Transverse colon (tissue), 4 donors: ENCODE measurements at regions not wholly inside any gene's neighbourhood (a gene's known extent, or its start where the extent isn't known, plus 50 kb on each side); places are given as distances from the start of the nearest gene placed in this dataset.

Experiments
- DNase-seq: peaks from one replicate; pipeline ENCODE4 v3.0.0-alpha.2; 2019
- H3K27ac ChIP-seq, 4 donors: fragments of 200-600 bp; sonication (generic); 2 replicates each; pipeline ENCODE4 v1.5.1; 2016 to 2018; ENCODE audit warnings: inconsistent platforms in 4 of 4
- H3K27me3 ChIP-seq: fragments of 200-600 bp; sonication (generic); 2 replicates; pipeline ENCODE4 v1.5.1; 2017; ENCODE audit warnings: inconsistent platforms
- H3K36me3 ChIP-seq, 4 donors: fragments of 200-600 bp; sonication (generic); 2 replicates each; pipeline ENCODE4 v1.5.1; 2017 to 2019; ENCODE audit warnings: inconsistent platforms in 4 of 4
- H3K4me1 ChIP-seq, 4 donors: fragments of 200-600 bp; sonication (generic); 2 replicates each; pipeline ENCODE4 v1.5.1; 2017 to 2020; ENCODE audit warnings: inconsistent platforms in 4 of 4
- H3K4me3 ChIP-seq, 4 donors: fragments of 200-600 bp; sonication (generic); 1 replicate in 1 of 4; 2 replicates in 3 of 4; pipeline versions ENCODE4 v1.5.1 to v1.6.1; 2017 to 2019; ENCODE audit warnings: inconsistent platforms in 4 of 4
- H3K9me3 ChIP-seq, 2 donors: fragments of 200-600 bp; sonication (generic); 2 replicates each; pipeline ENCODE4 v1.5.1; 2017 to 2019; ENCODE audit warnings: inconsistent platforms in 2 of 2
- CTCF ChIP-seq, 5 experiments: fragments of 200-600 bp in 3 of 5; fragments of 450-650 bp in 2 of 5; sonication (generic) in 3 of 5; IDR thresholded peaks; 1 replicate in 2 of 5; 2 replicates in 3 of 5; pipeline ENCODE4 v1.5.1; 2016 to 2017; ENCODE audit warnings: antibody characterized with exemption in 5 of 5, inconsistent platforms in 3 of 5, mild to moderate bottlenecking in 2 of 5, moderate library complexity in 1 of 5
- EP300 ChIP-seq: sonication (generic); formaldehyde crosslinking; IDR thresholded peaks from one replicate; pipeline ENCODE4 v1.6.1; 2017; ENCODE audit warnings: antibody characterized with exemption, low read depth
- POLR2A ChIP-seq: fragments of 450-650 bp; IDR thresholded peaks from one replicate; pipeline ENCODE4 v1.6.1; 2016; ENCODE audit warnings: antibody characterized with exemption, mild to moderate bottlenecking, moderate library complexity
- POLR2AphosphoS5 ChIP-seq, 3 donors: sonication (generic); formaldehyde crosslinking; IDR thresholded peaks; one replicate each; pipeline ENCODE4 v1.6.1; 2016; ENCODE audit warnings: antibody characterized with exemption in 3 of 3
- WGBS, 2 donors: methylation state at CpG; one replicate each; pipeline ENCODE4 v1.1.5; 2018; ENCODE audit warnings: low coverage in 1 of 2; 5-methylcytosine and 5-hydroxymethylcytosine counted together
- in situ Hi-C, 4 donors: fragments of 200-750 bp; cut with MboI; loops; one replicate each; pipeline versions ENCODE4 v1.15.0 to v1.15.1; 2017; ENCODE audit warnings: low sequenced_read_pairs in 3 of 4, low pct_ligation_motif_present in 1 of 4, low pct_unique_long_range_greater_than_20kb in 1 of 4
- intact Hi-C: fragments of 100-400 bp; cut with DNase I; formaldehyde crosslinking; loops from one replicate; pipeline ENCODE4 v1.15.1; 2023; ENCODE audit warnings: low total_unique reads

GRCh38 chr7:25756601-25757000 is 395.4 kb upstream of the NFE2L3 start:
- peaks cover 0 to 21% (median 8%) of the 10 kb centered on the region in 4 donors for H3K4me1 ChIP-seq
- no peaks in the 10 kb centered on the region for H3K9me3 ChIP-seq
- in situ Hi-C loops: no loop called here
- H3K27ac ChIP-seq: peak overlapping the region in 2 of 4 donors; percentile 3 to 84
- no peak for DNase-seq
- no peaks in the 10 kb centered on the region for H3K27me3 ChIP-seq
- intact Hi-C loops: loop anchor here (10.0 kb wide), 1 partner anchor 92 kb away; no protein-coding TSS in a partner anchor
- TF ChIP-seq CTCF (IDR thresholded peaks at IDR 0.05): no peak
- no peak for TF ChIP-seq POLR2A
- no peak for TF ChIP-seq EP300
- TF ChIP-seq POLR2AphosphoS5 (IDR thresholded peaks at IDR 0.05): no peak
- H3K36me3 ChIP-seq: no peaks in the 10 kb centered on the region
- no peak overlapping the region for H3K4me3 ChIP-seq

DNA sequence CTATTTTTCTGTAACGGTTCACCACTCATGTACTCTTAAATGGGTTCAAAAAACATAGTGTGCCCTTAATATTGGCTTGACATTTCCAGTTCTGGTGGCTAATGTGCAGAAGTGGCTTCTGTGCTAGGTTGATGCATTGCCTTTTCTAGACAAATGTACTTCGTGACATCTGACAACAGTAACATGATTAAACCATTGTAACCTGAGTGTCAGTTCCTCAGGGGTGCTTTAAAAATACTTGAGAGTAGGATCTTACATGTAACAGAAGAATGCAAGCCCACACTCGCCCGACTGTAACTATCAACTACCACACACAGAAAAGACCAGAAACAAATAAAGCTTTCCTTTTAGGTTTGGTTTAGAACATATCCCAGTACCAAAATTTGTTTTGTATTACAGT is 393.4 kb upstream of the NFE2L3 start:
- no peak for TF ChIP-seq POLR2A
- no peak for TF ChIP-seq EP300
- no peak for TF ChIP-seq POLR2AphosphoS5 (IDR thresholded peaks at IDR 0.05)
- no peak for TF ChIP-seq CTCF (IDR thresholded peaks at IDR 0.05)
- intact Hi-C loops (loop anchor here (10.0 kb wide), 1 partner anchor 94 kb away; no protein-coding TSS in a partner anchor), in situ Hi-C loops (no loop called here)
- WGBS, 2 donors: 73 to 79% methylated on average over 4 of the region's 4 CpGs
- Histone ChIP-seq H3K4me1 (peaks cover 0 to 14% (median 1%) of the 10 kb centered on the region in 4 donors), H3K27ac (no peak overlapping the region), H3K36me3 (no peaks in the 10 kb centered on the region), H3K4me3 (no peak overlapping the region), H3K27me3 (no peaks in the 10 kb centered on the region), H3K9me3 (no peaks in the 10 kb centered on the region)
- no peak for DNase-seq

DNA sequence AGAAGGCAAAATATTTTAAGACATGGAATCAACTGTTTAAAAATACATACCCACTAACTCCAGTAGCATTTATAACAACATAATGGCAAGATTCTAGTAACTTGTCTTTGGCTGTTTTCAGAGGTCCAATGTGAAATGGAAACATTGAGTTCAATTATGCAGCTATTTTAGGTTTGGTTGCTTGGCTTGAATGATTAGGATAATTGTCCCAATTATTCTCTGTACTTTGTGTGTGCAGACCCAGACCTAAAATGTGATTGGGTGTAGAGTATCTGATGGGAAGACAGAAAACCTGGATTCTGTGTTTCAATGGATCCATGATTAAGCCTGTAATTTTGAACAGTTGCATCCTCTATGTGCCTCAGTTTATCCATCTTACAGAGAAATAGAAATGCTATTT is 392.7 kb upstream of the NFE2L3 start:
- Histone ChIP-seq H3K27ac (no peak overlapping the region), H3K36me3 (no peaks in the 10 kb centered on the region), H3K9me3 (no peaks in the 10 kb centered on the region), H3K4me1 (peaks cover 0 to 14% (median 1%) of the 10 kb centered on the region in 4 donors), H3K4me3 (no peak overlapping the region), H3K27me3 (no peaks in the 10 kb centered on the region)
- in situ Hi-C loops (no loop called here), intact Hi-C loops (loop anchor here (10.0 kb wide), 1 partner anchor 94 kb away; no protein-coding TSS in a partner anchor)
- no peak for DNase-seq
- TF ChIP-seq CTCF (IDR thresholded peaks at IDR 0.05) (no peak), EP300 (no peak), POLR2AphosphoS5 (IDR thresholded peaks at IDR 0.05) (no peak), POLR2A (no peak)

DNA sequence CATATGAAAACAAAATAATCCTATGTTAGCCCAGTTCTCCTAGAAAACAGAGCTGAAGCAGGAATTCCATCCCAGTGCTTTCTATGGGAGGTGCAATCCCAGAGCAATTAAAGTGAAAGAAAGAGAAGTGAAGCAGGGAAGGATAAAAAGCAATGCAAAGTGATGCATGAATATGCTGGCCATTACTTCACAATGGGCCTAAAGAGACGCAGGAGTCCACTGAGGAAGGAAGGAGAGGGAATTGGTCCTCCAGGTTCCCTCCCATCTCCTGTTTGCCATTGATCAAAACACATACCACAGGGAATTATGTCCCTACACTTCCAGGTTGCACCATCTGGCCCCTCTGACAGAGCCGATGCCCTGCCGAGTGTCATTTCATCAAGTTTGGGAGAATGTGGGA is 392.2 kb upstream of the NFE2L3 start:
- H3K27ac ChIP-seq: no peak overlapping the region
- H3K27me3 ChIP-seq: no peaks in the 10 kb centered on the region
- H3K4me1 ChIP-seq: peaks cover 0 to 14% (median 1%) of the 10 kb centered on the region in 4 donors
- intact Hi-C loops (loop anchor here (10.0 kb wide), 1 partner anchor 95 kb away; no protein-coding TSS in a partner anchor), in situ Hi-C loops (no loop called here)
- no peaks in the 10 kb centered on the region for H3K9me3 ChIP-seq
- TF ChIP-seq CTCF (IDR thresholded peaks at IDR 0.05) (no peak), POLR2AphosphoS5 (IDR thresholded peaks at IDR 0.05) (no peak), POLR2A (no peak), EP300 (no peak)
- 87% methylated on average over 3 of the region's 3 CpGs; no CpG with 5 or more reads in 1 of the 2 donors for WGBS, 2 donors
- no peaks in the 10 kb centered on the region for H3K36me3 ChIP-seq
- no peak for DNase-seq
- H3K4me3 ChIP-seq: no peak overlapping the region
